B cell (primary cell): ENCODE measurements at regions not wholly inside any gene's neighbourhood (a gene's known extent, or its start where the extent isn't known, plus 50 kb on each side); places are given as distances from the start of the nearest gene placed in this dataset.

Experiments used
- ATAC-seq: fragments of 200-7000 bp; cut with Tn5 transposase; one replicate; pipeline ENCODE4 v1.10.0; 2021; ENCODE audit warnings: low read depth, mild to moderate bottlenecking, moderate number of reproducible peaks, moderate library complexity
- CTCF ChIA-PET: fragments of 350-600 bp; sonication (Branson Sonifier 250); formaldehyde crosslinking; loops from one replicate; lab custom pipeline; 2021; ENCODE audit warnings: antibody characterized with exemption, inconsistent platforms; lab: Charles Lee
- POLR2A ChIA-PET: fragments of 350-600 bp; sonication (Branson Sonifier 250); formaldehyde crosslinking; loops from one replicate; lab custom pipeline; 2021; ENCODE audit warnings: antibody characterized with exemption; lab: Charles Lee
- DNase-seq: peaks from one replicate; pipeline ENCODE4 v3.0.0; 2013
- H2AFZ ChIP-seq: 2 replicates; pipeline ENCODE4 v1.6.1; 2012; ENCODE audit warnings: mild to moderate bottlenecking, low read depth, low read length; ENCODE audit not compliant: insufficient read depth, poor library complexity, severe bottlenecking
- H3K27ac ChIP-seq, 2 donors: 1 replicate in 1 of 2; 2 replicates in 1 of 2; pipeline ENCODE4 v1.5.1; 2012 to 2013; ENCODE audit warnings: low read length in 2 of 2, mild to moderate bottlenecking in 2 of 2, moderate library complexity in 1 of 2
- H3K27me3 ChIP-seq, 4 experiments: fragments of 200-600 bp in 1 of 4; sonication (generic) in 1 of 4; replicated peaks in 1 of 4; 1 replicate in 2 of 4; 2 replicates in 2 of 4; pipeline versions ENCODE4 v1.6.1 to v1.7.0; 2013 to 2016; ENCODE audit warnings: low read length in 3 of 4, mild to moderate bottlenecking in 2 of 4, mixed read lengths in 1 of 4, moderate library complexity in 1 of 4; ENCODE audit not compliant: insufficient read depth in 4 of 4, control insufficient read depth in 3 of 4; ENCODE audit errors: control extremely low read depth in 1 of 4
- H3K36me3 ChIP-seq, 2 experiments: replicated peaks in 1 of 2; 1 replicate in 1 of 2; 2 replicates in 1 of 2; pipeline versions ENCODE4 v1.6.1 to v1.7.1; 2013; ENCODE audit warnings: low read length in 1 of 2; ENCODE audit not compliant: insufficient read depth in 2 of 2, control insufficient read depth in 1 of 2; ENCODE audit errors: control extremely low read depth in 1 of 2, extremely low read depth in 1 of 2
- H3K4me1 ChIP-seq, 2 donors: fragments of 200-600 bp in 1 of 2; sonication (generic) in 1 of 2; 1 replicate in 1 of 2; 2 replicates in 1 of 2; pipeline versions ENCODE4 v1.5.1 to v1.6.1; 2013 to 2017; ENCODE audit warnings: low read length in 2 of 2; ENCODE audit not compliant: control insufficient read depth in 2 of 2, insufficient read depth in 2 of 2
- H3K4me2 ChIP-seq: replicated peaks from 2 replicates; pipeline ENCODE3; 2012; ENCODE audit warnings: mild to moderate bottlenecking, low read depth, low read length; ENCODE audit not compliant: poor library complexity, severe bottlenecking
- H3K4me3 ChIP-seq, 5 experiments: fragments of 200-600 bp in 1 of 5; sonication (generic) in 1 of 5; 1 replicate in 3 of 5; 2 replicates in 2 of 5; pipeline versions ENCODE4 v1.5.1 to v1.7.0; 2011 to 2016; ENCODE audit warnings: low read length in 4 of 5, mild to moderate bottlenecking in 4 of 5, low read depth in 2 of 5, control low read depth in 1 of 5, moderate library complexity in 1 of 5; ENCODE audit not compliant: insufficient read depth in 1 of 5; ENCODE audit errors: control extremely low read depth in 1 of 5, extremely low read depth in 1 of 5
- H3K79me2 ChIP-seq: fragments of 200-600 bp; sonication (generic); one replicate; pipeline ENCODE4 v1.6.0; 2016; ENCODE audit warnings: low read length; ENCODE audit not compliant: control insufficient read depth, insufficient read depth
- H3K9ac ChIP-seq: fragments of 200-600 bp; sonication (generic); 2 replicates; pipeline ENCODE4 v1.6.1; 2017; ENCODE audit warnings: mild to moderate bottlenecking, low read length, moderate library complexity
- H3K9me3 ChIP-seq, 3 donors: one replicate each; pipeline versions ENCODE4 v1.6.1 to v1.7.1; 2013; ENCODE audit warnings: low read length in 2 of 3; ENCODE audit not compliant: control insufficient read depth in 2 of 3, insufficient read depth in 1 of 3; ENCODE audit errors: control extremely low read depth in 1 of 3
- H4K20me1 ChIP-seq: 2 replicates; pipeline ENCODE4 v1.6.0; 2012; ENCODE audit warnings: mild to moderate bottlenecking, low read length; ENCODE audit not compliant: insufficient read depth, control insufficient read depth, poor library complexity, severe bottlenecking
- H3K27ac Mint-ChIP-seq: one replicate; pipeline ENCODE4 v1.8.0; 2021; ENCODE audit warnings: mixed read lengths
- H3K27me3 Mint-ChIP-seq: one replicate; pipeline ENCODE4 v1.8.0; 2021; ENCODE audit warnings: mixed read lengths
- H3K4me1 Mint-ChIP-seq: one replicate; pipeline ENCODE4 v1.8.0; 2021; ENCODE audit warnings: mixed read lengths
- H3K4me3 Mint-ChIP-seq: one replicate; pipeline ENCODE4 v1.8.0; 2021; ENCODE audit warnings: mixed read lengths
- H3K9me3 Mint-ChIP-seq: one replicate; pipeline ENCODE4 v1.8.0; 2022; ENCODE audit warnings: mixed read lengths; ENCODE audit not compliant: insufficient read depth
- CTCF ChIP-seq: fragments of 200-600 bp; IDR thresholded peaks from one replicate; pipeline ENCODE4 v1.8.0; 2022; ENCODE audit warnings: antibody characterized with exemption, mild to moderate bottlenecking
- EZH2 ChIP-seq: IDR thresholded peaks from 2 replicates; pipeline ENCODE4 v1.6.1; 2012; ENCODE audit warnings: borderline replicate concordance, low read depth, mild to moderate bottlenecking, moderate library complexity, low read length; ENCODE audit not compliant: insufficient read depth, poor library complexity, severe bottlenecking
- WGBS: methylation state at CpG from one replicate; pipeline ENCODE4 v1.1.5; 2013; ENCODE audit warnings: missing lambda C conversion rate; ENCODE audit not compliant: insufficient coverage; 5-methylcytosine and 5-hydroxymethylcytosine counted together
- intact Hi-C: fragments of 100-400 bp; cut with micrococcal nuclease; formaldehyde crosslinking; loops from one replicate; pipeline ENCODE4 v1.10.0; 2022

- WGBS, result 85% methylated on average over 6 of the region's 8 CpGs
These were observed 68.1 kb downstream of the RBFOX3 start for GRCh38 chr17:79542718-79543117.

More at GRCh38 chr17:79542718-79543117, 68.1 kb downstream of the RBFOX3 start:
- ChIA-PET CTCF (interaction anchor here (1.3 kb wide), 1 partner anchor 142 kb away, joined by 3 read pairs; no protein-coding TSS in a partner anchor), POLR2A (no interaction called here)
- Histone ChIP-seq H3K4me2 (no peak overlapping the region), H2AFZ (no peak overlapping the region), H3K4me3 (no peak overlapping the region), H3K4me1 (no peaks in the 10 kb centered on the region), H3K79me2 (no peaks in the 10 kb centered on the region), H4K20me1 (no peaks in the 10 kb centered on the region), H3K9ac (no peak overlapping the region), H3K9me3 (peaks cover 0 to 5% (median 0%) of the 10 kb centered on the region in 3 donors), H3K27ac (no peak overlapping the region), H3K27me3 (no peaks in the 10 kb centered on the region), H3K36me3 (no peaks in the 10 kb centered on the region)
- ATAC-seq (no peak), DNase-seq (no peak)
- H3K27me3 Mint-ChIP-seq, result peaks cover 8% of the 10 kb centered on the region
- H3K4me1 Mint-ChIP-seq, result no peaks in the 10 kb centered on the region
- no peaks in the 10 kb centered on the region for H3K9me3 Mint-ChIP-seq
- no peak overlapping the region for H3K4me3 Mint-ChIP-seq
- TF ChIP-seq CTCF, result no peak
- no peak for TF ChIP-seq EZH2
- H3K27ac Mint-ChIP-seq, result no peak overlapping the region
- intact Hi-C loops, result no loop called here
